SK-N-MC (cell line): ENCODE measurements at regions not wholly inside any gene's neighbourhood (a gene's known extent, or its start where the extent isn't known, plus 50 kb on each side); places are given as distances from the start of the nearest gene placed in this dataset.

Experiments
- EZH2 ChIP-seq: fragments of 200-600 bp; sonication (generic); IDR thresholded peaks from one replicate; pipeline ENCODE4 v1.6.1; 2017; ENCODE audit warnings: antibody characterized with exemption
- FOXP2 ChIP-seq: optimal IDR thresholded peaks from 2 replicates; pipeline ENCODE3; 2011; ENCODE audit warnings: mild to moderate bottlenecking, moderate library complexity; ENCODE audit not compliant: insufficient read depth; ENCODE audit errors: extremely low read length, control extremely low read depth
- POLR2AphosphoS5 ChIP-seq: IDR thresholded peaks from 2 replicates; pipeline ENCODE4 v1.6.1; 2012; ENCODE audit warnings: mild to moderate bottlenecking, low read depth, low read length, borderline replicate concordance

DNA sequence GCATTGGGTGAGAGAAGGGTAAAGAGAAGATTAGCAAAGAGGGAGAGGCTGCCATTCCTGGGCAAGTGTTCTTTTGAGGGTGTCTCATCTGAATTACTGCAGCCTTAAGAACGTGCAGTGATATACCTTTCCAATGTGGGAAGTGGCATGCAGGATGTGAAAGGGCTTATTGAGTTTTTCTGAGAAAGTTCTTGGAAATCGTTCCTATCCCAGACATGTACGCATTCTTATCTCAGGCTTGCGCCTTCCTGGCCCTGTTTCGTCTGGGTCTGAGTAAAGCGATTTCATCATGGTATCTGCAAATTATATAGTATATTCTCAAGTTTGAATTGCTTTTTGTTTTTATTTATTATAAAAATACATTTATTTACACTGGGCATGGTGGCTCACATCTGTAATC, 699.8 kb downstream of the TRAM1L1 start:
- TF ChIP-seq EZH2 (no peak), POLR2AphosphoS5 (no peak), FOXP2 (no peak)
